GM10266 (cell line): ENCODE measurements at regions not wholly inside any gene's neighbourhood (a gene's known extent, or its start where the extent isn't known, plus 50 kb on each side); places are given as distances from the start of the nearest gene placed in this dataset.

ENCODE experiments used
- DNase-seq: peaks from one replicate; pipeline ENCODE4 v3.0.0; 2012; ENCODE audit errors: extremely low spot score
- TF ChIP-seq, protein P1 (sequence below): IDR thresholded peaks from 2 replicates; pipeline ENCODE4 v1.5.1; 2012; ENCODE audit warnings: mild to moderate bottlenecking, low read depth; ENCODE audit not compliant: control insufficient read depth, insufficient read depth; ENCODE audit errors: missing control alignments

GRCh38 chr5:130536691-130537090 lies 628.4 kb downstream of the HINT1 start:
- TF ChIP-seq, protein P1, sequence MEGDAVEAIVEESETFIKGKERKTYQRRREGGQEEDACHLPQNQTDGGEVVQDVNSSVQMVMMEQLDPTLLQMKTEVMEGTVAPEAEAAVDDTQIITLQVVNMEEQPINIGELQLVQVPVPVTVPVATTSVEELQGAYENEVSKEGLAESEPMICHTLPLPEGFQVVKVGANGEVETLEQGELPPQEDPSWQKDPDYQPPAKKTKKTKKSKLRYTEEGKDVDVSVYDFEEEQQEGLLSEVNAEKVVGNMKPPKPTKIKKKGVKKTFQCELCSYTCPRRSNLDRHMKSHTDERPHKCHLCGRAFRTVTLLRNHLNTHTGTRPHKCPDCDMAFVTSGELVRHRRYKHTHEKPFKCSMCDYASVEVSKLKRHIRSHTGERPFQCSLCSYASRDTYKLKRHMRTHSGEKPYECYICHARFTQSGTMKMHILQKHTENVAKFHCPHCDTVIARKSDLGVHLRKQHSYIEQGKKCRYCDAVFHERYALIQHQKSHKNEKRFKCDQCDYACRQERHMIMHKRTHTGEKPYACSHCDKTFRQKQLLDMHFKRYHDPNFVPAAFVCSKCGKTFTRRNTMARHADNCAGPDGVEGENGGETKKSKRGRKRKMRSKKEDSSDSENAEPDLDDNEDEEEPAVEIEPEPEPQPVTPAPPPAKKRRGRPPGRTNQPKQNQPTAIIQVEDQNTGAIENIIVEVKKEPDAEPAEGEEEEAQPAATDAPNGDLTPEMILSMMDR = no peak
- DNase-seq = no peak

DNA sequence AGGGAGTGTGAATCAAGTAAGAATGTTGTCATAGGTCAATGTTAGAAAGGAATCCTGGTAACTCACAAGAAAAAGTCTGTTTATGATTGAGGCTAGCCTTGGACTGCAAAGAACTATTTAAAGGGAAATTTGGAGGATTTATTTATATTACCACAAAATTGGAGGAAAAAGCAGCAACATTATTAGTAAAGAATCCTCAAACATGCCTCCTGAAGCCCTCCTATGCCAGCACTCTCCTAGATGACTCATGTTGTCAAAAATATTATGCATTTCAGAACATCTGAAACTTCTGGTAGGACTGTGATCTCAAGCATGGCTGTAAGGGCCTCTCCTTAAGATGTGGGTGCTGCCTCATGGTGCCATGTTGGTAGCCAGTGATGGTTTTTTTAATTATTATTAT lies 628.5 kb downstream of the CHSY3 start:
- no peak for DNase-seq
- TF ChIP-seq, protein P1 = no peak

DNA sequence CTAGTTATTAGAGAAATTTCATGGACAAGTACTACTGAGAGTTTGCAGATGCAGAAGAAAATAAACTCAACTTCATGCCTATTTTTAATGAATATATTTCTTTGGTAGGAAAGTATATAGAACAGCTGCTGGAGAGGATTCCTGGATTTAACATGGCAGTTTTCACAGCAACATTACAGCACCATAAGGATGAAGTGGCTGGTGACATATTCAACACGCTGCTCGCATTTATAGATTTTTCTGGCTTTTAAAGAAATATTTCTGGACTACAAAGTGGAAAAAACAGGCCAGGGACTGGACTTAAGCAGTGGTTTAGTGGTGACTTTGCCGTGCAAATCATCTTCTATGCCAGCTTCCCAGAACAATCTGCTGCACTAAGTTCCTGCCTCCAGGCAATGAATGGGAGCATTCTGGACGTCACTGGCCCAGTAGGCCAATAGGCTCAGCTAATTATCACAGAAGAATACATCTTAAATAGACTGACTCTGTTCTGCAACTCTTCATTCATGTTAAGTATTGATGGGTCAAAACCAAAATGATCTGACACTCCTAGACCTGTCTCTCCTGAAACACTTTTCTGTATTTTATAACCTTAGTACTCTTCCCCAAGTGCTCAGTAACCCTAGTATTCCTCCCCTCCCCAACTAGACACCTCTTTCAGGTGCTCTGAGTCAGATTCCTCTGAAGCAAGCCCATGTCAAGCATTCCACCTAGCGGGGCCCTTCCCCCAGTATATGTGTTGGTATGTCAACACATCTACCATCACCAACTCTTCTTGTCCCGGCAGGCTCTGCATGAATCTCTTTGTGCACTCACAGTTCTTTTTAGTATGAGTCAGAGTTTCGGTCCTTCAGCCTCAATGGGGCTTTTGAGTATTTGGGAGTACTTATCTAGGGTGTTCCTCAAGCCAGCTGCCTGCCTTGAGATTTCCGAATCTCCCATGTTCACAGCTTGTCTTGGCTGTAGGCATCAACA lies 625.5 kb downstream of the CHSY3 start:
- TF ChIP-seq, protein P1 = no peak
- no peak for DNase-seq

GRCh38 chr5:130529111-130529510 lies 624.8 kb downstream of the CHSY3 start:
- no peak for DNase-seq
- TF ChIP-seq, protein P1 = no peak

- DNase-seq = no peak
- TF ChIP-seq, protein P1 = no peak
These were observed 624.2 kb downstream of the CHSY3 start for GRCh38 chr5:130528474-130528873.

GRCh38 chr5:130526708-130527107 lies 622.4 kb downstream of the CHSY3 start:
- no peak for DNase-seq
- TF ChIP-seq, protein P1 = no peak

GRCh38 chr5:130520211-130520610 lies 615.9 kb downstream of the CHSY3 start:
- TF ChIP-seq, protein P1 = no peak
- DNase-seq = no peak
